Left lung (tissue), 4 donors: ENCODE measurements at regions not wholly inside any gene's neighbourhood (a gene's known extent, or its start where the extent isn't known, plus 50 kb on each side); places are given as distances from the start of the nearest gene placed in this dataset.

Experiments used
- ATAC-seq: fragments of 200-7000 bp; cut with Tn5 transposase; one replicate; pipeline ENCODE4 v1.9.1; 2020; ENCODE audit warnings: moderate library complexity
- DNase-seq, 4 donors: peaks; one replicate each; pipeline ENCODE4 v3.0.0-alpha.2; 2013 to 2020
- H3K27ac ChIP-seq, 2 donors: fragments of 200-600 bp; sonication (generic) in 1 of 2; one replicate each; pipeline versions ENCODE4 v1.5.0 to v1.8.0; 2020 to 2021
- H3K27me3 ChIP-seq, 2 donors: fragments of 200-600 bp; sonication (generic) in 1 of 2; one replicate each; pipeline versions ENCODE4 v1.5.0 to v1.8.0; 2020 to 2021
- H3K36me3 ChIP-seq, 2 donors: fragments of 200-600 bp; sonication (generic) in 1 of 2; one replicate each; pipeline versions ENCODE4 v1.5.0 to v1.8.0; 2020 to 2021
- H3K4me1 ChIP-seq, 2 donors: fragments of 200-600 bp; one replicate each; pipeline ENCODE4 v1.8.0; 2021
- H3K4me3 ChIP-seq, 2 donors: fragments of 200-600 bp; sonication (generic) in 1 of 2; one replicate each; pipeline versions ENCODE4 v1.5.0 to v1.8.0; 2020 to 2021; ENCODE audit warnings: mild to moderate bottlenecking in 1 of 2
- H3K9me3 ChIP-seq, 2 donors: fragments of 200-600 bp; sonication (generic) in 1 of 2; one replicate each; pipeline versions ENCODE4 v1.5.0 to v1.8.0; 2020 to 2021
- intact Hi-C, 2 donors: fragments of 100-400 bp; cut with DNase I; formaldehyde crosslinking; loops; one replicate each; pipeline versions ENCODE4 v1.11.2 to v1.14.2; 2022
- TF ChIP-seq, protein P1 (sequence below), 2 donors: fragments of 200-600 bp; sonication (generic) in 1 of 2; IDR thresholded peaks; one replicate each; pipeline versions ENCODE4 v1.5.0 to v1.8.0; 2021; ENCODE audit warnings: antibody characterized with exemption in 2 of 2
- donor health status: DM: no; HTN: yes; CAD: no.
- donor health status: DM: no; HTN: no; CAD: no.

DNA sequence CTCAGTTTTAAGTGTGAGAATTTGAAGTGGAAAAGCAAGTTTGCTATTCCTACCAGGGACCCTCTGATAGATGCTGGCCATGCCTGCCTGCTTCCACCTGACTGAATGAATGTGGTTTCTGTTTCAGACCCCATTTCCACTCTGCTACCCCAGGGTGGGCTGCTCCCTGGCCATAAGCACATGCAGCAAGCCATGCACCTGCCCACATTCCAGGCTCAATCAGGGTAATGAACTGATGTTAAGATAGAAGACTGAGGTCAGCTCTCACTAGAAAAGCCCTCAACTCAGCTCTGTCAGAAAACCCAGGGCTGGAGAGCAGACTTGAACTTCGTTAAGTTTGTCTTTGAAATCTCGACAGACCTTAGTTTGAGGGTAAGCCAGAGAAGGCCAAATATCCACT is 333.9 kb downstream of the CYRIA start:
- H3K4me1 ChIP-seq: peaks cover 0 to 4% of the 10 kb centered on the region in 2 donors
- intact Hi-C loops: no loop called here
- ATAC-seq: no peak
- DNase-seq: no peak
- no peak overlapping the region for H3K4me3 ChIP-seq
- H3K27ac ChIP-seq: no peak overlapping the region
- no peaks in the 10 kb centered on the region for H3K9me3 ChIP-seq
- no peaks in the 10 kb centered on the region for H3K36me3 ChIP-seq
- TF ChIP-seq, protein P1, sequence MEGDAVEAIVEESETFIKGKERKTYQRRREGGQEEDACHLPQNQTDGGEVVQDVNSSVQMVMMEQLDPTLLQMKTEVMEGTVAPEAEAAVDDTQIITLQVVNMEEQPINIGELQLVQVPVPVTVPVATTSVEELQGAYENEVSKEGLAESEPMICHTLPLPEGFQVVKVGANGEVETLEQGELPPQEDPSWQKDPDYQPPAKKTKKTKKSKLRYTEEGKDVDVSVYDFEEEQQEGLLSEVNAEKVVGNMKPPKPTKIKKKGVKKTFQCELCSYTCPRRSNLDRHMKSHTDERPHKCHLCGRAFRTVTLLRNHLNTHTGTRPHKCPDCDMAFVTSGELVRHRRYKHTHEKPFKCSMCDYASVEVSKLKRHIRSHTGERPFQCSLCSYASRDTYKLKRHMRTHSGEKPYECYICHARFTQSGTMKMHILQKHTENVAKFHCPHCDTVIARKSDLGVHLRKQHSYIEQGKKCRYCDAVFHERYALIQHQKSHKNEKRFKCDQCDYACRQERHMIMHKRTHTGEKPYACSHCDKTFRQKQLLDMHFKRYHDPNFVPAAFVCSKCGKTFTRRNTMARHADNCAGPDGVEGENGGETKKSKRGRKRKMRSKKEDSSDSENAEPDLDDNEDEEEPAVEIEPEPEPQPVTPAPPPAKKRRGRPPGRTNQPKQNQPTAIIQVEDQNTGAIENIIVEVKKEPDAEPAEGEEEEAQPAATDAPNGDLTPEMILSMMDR (IDR thresholded peaks at IDR 0.05): no peak
- no peaks in the 10 kb centered on the region for H3K27me3 ChIP-seq

DNA sequence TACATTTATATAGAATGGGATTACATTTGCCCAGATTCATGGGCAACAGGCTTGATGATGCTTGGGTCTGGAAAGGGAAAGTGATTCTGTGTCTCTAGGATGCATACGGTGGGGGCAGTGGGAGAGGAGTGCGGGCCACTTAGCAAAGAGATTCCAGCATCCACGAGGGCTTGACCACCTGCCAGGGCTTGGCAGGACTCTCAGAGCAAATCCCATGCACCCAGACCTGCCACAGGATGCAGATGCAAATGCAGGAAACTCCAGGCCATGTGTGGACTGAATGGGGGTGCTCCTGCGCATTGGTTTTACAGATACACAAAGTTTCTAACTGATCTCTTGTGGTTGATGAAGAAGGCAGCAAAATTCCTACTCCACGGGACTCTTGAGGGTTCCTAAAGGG is 334.7 kb downstream of the CYRIA start:
- no peak for DNase-seq
- H3K36me3 ChIP-seq: no peaks in the 10 kb centered on the region
- TF ChIP-seq, protein P1 (IDR thresholded peaks at IDR 0.05): no peak
- peaks cover 0 to 4% of the 10 kb centered on the region in 2 donors for H3K4me1 ChIP-seq
- H3K9me3 ChIP-seq: no peaks in the 10 kb centered on the region
- intact Hi-C loops: no loop called here
- H3K27ac ChIP-seq: no peak overlapping the region
- no peak for ATAC-seq
- H3K4me3 ChIP-seq: no peak overlapping the region
- no peaks in the 10 kb centered on the region for H3K27me3 ChIP-seq

DNA sequence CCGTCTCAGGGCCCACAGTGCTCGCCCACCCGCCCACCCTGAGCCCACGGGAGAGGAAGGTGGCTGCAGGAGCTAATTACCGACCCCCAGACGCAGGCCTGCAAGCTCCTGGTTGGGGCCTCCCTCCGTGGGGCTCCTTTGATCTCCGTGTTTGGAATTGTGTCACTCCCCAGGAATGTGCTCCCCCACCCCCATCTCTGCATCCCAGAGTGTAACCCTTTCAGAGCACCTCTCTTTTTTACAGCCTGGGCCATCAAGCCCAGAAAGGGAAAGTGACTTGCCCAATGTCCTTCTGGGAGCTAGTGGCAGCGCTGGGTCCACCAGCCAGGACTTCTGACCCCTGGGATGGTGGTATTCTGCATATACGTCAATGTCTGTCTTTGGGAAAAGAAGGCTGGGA is 335.1 kb downstream of the CYRIA start:
- Histone ChIP-seq H3K27me3 (no peaks in the 10 kb centered on the region), H3K4me1 (peaks cover 0 to 4% of the 10 kb centered on the region in 2 donors), H3K36me3 (no peaks in the 10 kb centered on the region), H3K9me3 (no peaks in the 10 kb centered on the region), H3K4me3 (no peak overlapping the region), H3K27ac (no peak overlapping the region)
- DNase-seq (peak in 1 of 4 donors; percentile 56), ATAC-seq (peak; percentile 42)
- TF ChIP-seq, protein P1 (IDR thresholded peaks at IDR 0.05): no peak
- intact Hi-C loops: no loop called here

DNA sequence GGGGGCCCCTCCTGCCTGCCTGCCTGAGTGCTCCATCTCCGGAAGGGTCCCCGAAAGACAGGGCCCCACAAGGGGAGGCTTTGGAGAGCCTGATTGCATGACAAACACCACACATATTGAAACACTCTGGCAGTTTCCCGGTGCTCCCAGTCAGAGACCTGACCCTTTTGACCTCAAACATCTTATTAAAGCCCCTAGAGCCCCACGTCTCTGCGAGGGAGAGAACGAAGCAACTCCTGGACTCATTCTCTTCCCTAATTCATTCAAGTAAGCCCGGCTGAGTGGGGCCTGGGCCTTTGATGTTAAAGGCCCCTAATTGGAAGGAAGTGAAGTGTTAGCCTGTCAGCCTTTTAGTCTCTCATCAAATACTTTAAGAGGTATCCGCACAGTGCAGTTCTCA is 335.6 kb downstream of the CYRIA start:
- ATAC-seq (no peak), DNase-seq (peak in 1 of 4 donors; percentile 45)
- no peaks in the 10 kb centered on the region for H3K9me3 ChIP-seq
- no peak overlapping the region for H3K27ac ChIP-seq
- intact Hi-C loops: no loop called here
- TF ChIP-seq, protein P1 (IDR thresholded peaks at IDR 0.05): no peak
- no peak overlapping the region for H3K4me3 ChIP-seq
- no peaks in the 10 kb centered on the region for H3K27me3 ChIP-seq
- no peaks in the 10 kb centered on the region for H3K36me3 ChIP-seq
- peaks cover 0 to 4% of the 10 kb centered on the region in 2 donors for H3K4me1 ChIP-seq

DNA sequence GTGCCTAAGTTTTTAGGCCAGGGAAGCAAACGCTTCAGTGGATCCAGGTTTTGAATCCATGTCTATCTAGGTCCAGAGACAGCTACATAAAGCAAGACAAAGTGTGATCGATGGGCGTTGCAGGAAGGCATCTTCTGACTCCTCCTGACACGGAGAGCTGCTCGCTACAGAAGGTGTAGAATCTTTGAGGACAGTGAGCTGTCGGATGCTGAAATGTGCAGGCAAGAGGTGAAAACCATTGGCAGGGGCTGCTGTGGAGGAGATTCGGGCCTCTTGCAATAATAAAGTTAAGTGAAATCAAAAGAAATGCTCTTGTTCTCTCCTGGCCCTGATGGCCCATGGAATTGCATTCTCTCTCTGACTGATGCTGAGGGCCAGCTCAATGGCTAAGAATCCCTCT is 336.2 kb downstream of the CYRIA start:
- no peaks in the 10 kb centered on the region for H3K27me3 ChIP-seq
- TF ChIP-seq, protein P1 (IDR thresholded peaks at IDR 0.05): no peak
- intact Hi-C loops: no loop called here
- H3K4me1 ChIP-seq: peaks cover 0 to 4% of the 10 kb centered on the region in 2 donors
- no peaks in the 10 kb centered on the region for H3K36me3 ChIP-seq
- H3K9me3 ChIP-seq: no peaks in the 10 kb centered on the region
- H3K27ac ChIP-seq: no peak overlapping the region
- DNase-seq (no peak), ATAC-seq (no peak)
- H3K4me3 ChIP-seq: no peak overlapping the region
